HEK293 (cell line): ENCODE measurements at regions not wholly inside any gene's neighbourhood (a gene's known extent, or its start where the extent isn't known, plus 50 kb on each side); places are given as distances from the start of the nearest gene placed in this dataset.

Source experiments
- TCF7L2 ChIP-seq: IDR thresholded peaks from 2 replicates; pipeline ENCODE4 v1.6.1; 2011; ENCODE audit warnings: low read depth, mild to moderate bottlenecking, inconsistent platforms, low read length, moderate library complexity, borderline replicate concordance
- ZFHX2 ChIP-seq: fragments of 450-650 bp; formaldehyde crosslinking; conservative IDR thresholded peaks from 2 replicates; pipeline ENCODE4 v1.5.1; 2016; ENCODE audit warnings: missing biosample characterization, missing genetic modification characterization
- ZNF121 ChIP-seq: fragments of 450-650 bp; formaldehyde crosslinking; IDR thresholded peaks from 2 replicates; pipeline ENCODE4 v1.5.1; 2016; ENCODE audit warnings: missing biosample characterization, missing genetic modification characterization
- ZNF138 ChIP-seq: fragments of 450-650 bp; formaldehyde crosslinking; IDR thresholded peaks from 2 replicates; pipeline ENCODE4 v1.5.1; 2016; ENCODE audit warnings: missing biosample characterization, missing genetic modification characterization, borderline replicate concordance
- ZNF175 ChIP-seq: fragments of 450-650 bp; formaldehyde crosslinking; IDR thresholded peaks from 2 replicates; pipeline ENCODE4 v1.5.1; 2016; ENCODE audit warnings: missing biosample characterization, missing genetic modification characterization
- ZNF214 ChIP-seq: fragments of 450-650 bp; formaldehyde crosslinking; IDR thresholded peaks from 2 replicates; pipeline ENCODE4 v1.5.1; 2017; ENCODE audit warnings: missing biosample characterization, mild to moderate bottlenecking, missing genetic modification characterization, borderline replicate concordance
- ZNF274 ChIP-seq, 2 experiments: fragments of 200-500 bp in 1 of 2; fragments of 450-650 bp in 1 of 2; sonication (Bioruptor generic) in 1 of 2; formaldehyde crosslinking in 1 of 2; IDR thresholded peaks; 2 replicates each; pipeline versions ENCODE4 v1.5.1 to v1.6.1; 2014 to 2016; ENCODE audit warnings: borderline replicate concordance in 1 of 2, inconsistent platforms in 1 of 2, low read length in 1 of 2, missing biosample characterization in 1 of 2, missing genetic modification characterization in 1 of 2
- ZNF335 ChIP-seq: fragments of 450-650 bp; formaldehyde crosslinking; conservative IDR thresholded peaks from 2 replicates; pipeline ENCODE4 v1.5.1; 2016; ENCODE audit warnings: missing biosample characterization, missing genetic modification characterization
- ZNF639 ChIP-seq: fragments of 450-650 bp; formaldehyde crosslinking; IDR thresholded peaks from 2 replicates; pipeline ENCODE4 v1.5.1; 2016; ENCODE audit warnings: missing biosample characterization, missing genetic modification characterization
- ZNF792 ChIP-seq: fragments of 450-650 bp; formaldehyde crosslinking; IDR thresholded peaks from 2 replicates; pipeline ENCODE4 v1.5.1; 2016; ENCODE audit warnings: missing biosample characterization, missing genetic modification characterization
- TF ChIP-seq, protein P1 (sequence below): fragments of 450-650 bp; formaldehyde crosslinking; IDR thresholded peaks from 2 replicates; pipeline ENCODE4 v1.5.1; 2016; ENCODE audit warnings: missing biosample characterization, missing genetic modification characterization
- TF ChIP-seq, protein P2 (sequence below): fragments of 450-650 bp; formaldehyde crosslinking; IDR thresholded peaks from 2 replicates; pipeline ENCODE4 v1.5.1; 2016; ENCODE audit warnings: missing biosample characterization, missing genetic modification characterization, borderline replicate concordance

DNA sequence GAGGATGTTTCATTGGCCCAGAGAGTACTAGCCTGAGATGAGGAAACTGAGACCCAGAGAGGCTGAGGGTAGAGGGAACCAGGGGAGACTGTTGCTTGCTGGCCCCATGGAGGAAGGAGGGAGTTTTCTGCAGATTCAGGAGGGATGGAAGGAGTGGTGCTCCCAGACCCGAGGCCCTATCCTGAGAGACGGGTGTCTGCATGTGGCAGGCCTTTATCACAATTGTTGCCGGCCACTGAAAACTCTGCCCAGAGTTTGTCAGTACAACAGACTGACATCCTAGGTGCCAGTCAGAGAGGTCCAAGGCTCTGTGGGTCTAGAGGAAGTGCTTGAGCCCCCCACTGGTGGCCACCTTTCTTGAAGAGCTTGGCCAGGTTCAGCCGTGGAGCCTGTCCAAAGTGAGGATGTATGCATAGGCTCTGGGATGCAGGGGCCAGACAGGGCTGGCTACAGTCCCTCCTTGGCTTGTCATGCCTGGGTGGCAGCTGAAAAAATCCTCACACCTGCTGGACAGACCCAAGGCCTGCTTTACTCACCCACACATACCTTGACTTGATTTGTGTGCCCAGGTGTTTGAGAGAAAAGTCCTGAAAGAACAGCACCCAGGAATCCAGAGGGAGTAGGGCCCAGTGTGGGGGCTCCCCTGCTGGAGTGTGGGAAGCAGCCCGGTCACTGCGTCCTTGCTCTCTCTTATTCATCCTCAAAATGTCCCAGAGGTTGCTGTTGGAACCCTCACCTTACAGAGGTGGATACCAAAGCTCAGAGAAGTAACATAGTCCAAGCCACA, 65.2 kb downstream of the CLRN3 start:
- TF ChIP-seq ZNF121 (tag by site-specific recombination): no peak
- TF ChIP-seq ZNF214 (tag by site-specific recombination): no peak
- no peak for TF ChIP-seq ZNF175 (tag by site-specific recombination)
- TF ChIP-seq, protein P1, sequence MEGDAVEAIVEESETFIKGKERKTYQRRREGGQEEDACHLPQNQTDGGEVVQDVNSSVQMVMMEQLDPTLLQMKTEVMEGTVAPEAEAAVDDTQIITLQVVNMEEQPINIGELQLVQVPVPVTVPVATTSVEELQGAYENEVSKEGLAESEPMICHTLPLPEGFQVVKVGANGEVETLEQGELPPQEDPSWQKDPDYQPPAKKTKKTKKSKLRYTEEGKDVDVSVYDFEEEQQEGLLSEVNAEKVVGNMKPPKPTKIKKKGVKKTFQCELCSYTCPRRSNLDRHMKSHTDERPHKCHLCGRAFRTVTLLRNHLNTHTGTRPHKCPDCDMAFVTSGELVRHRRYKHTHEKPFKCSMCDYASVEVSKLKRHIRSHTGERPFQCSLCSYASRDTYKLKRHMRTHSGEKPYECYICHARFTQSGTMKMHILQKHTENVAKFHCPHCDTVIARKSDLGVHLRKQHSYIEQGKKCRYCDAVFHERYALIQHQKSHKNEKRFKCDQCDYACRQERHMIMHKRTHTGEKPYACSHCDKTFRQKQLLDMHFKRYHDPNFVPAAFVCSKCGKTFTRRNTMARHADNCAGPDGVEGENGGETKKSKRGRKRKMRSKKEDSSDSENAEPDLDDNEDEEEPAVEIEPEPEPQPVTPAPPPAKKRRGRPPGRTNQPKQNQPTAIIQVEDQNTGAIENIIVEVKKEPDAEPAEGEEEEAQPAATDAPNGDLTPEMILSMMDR (tag by site-specific recombination): no peak
- no peak for TF ChIP-seq ZNF138
- TF ChIP-seq ZNF639: no peak
- TF ChIP-seq ZNF792 (tag by site-specific recombination): no peak
- no peak for TF ChIP-seq ZNF274 (IDR thresholded peaks at IDR 0.05; ENCODE audit: low read length)
- TF ChIP-seq ZNF274 (tag by site-specific recombination; IDR thresholded peaks at IDR 0.05; ENCODE audit: borderline replicate concordance): no peak
- no peak for TF ChIP-seq TCF7L2
- TF ChIP-seq ZFHX2: no peak
- TF ChIP-seq ZNF335 (tag by site-specific recombination): no peak
- TF ChIP-seq, protein P2, sequence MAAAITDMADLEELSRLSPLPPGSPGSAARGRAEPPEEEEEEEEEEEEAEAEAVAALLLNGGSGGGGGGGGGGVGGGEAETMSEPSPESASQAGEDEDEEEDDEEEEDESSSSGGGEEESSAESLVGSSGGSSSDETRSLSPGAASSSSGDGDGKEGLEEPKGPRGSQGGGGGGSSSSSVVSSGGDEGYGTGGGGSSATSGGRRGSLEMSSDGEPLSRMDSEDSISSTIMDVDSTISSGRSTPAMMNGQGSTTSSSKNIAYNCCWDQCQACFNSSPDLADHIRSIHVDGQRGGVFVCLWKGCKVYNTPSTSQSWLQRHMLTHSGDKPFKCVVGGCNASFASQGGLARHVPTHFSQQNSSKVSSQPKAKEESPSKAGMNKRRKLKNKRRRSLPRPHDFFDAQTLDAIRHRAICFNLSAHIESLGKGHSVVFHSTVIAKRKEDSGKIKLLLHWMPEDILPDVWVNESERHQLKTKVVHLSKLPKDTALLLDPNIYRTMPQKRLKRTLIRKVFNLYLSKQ (tag by site-specific recombination): no peak
